ENCODE measurements at regions not wholly inside any gene's neighbourhood (a gene's known extent, or its start where the extent isn't known, plus 50 kb on each side); places are given as distances from the start of the nearest gene placed in this dataset.
"Not testable (repeated sequence)": the region's sequence is repeated elsewhere in the genome, so short reads cannot be mapped to it uniquely, and the experiment has no call there.

GRCh38 chr5:99404764-99405302, 476.0 kb upstream of the CHD1 start:
- TF ChIP-seq FOXP2 (optimal IDR thresholded peaks at IDR 0.05; ENCODE audit: control extremely low read depth, extremely low read length, insufficient read depth); POLR2AphosphoS5 (IDR thresholded peaks at IDR 0.05; ENCODE audit: borderline replicate concordance, low read depth, low read length); EZH2 (IDR thresholded peaks at IDR 0.05): not testable (repeated sequence)
